Stimulated activated CD4-positive, alpha-beta T cell treated with anti-CD3 and anti-CD28 coated beads, Interleukin-1b, Interleukin-23, amount 100 ng/mL, for 48 hours (primary cell): ENCODE measurements at regions not wholly inside any gene's neighbourhood (a gene's known extent, or its start where the extent isn't known, plus 50 kb on each side); places are given as distances from the start of the nearest gene placed in this dataset.
"Not testable (repeated sequence)": the region's sequence is repeated elsewhere in the genome, so short reads cannot be mapped to it uniquely, and the experiment has no call there.

Source experiments
- DNase-seq: peaks from one replicate; pipeline ENCODE4 v3.0.0-alpha.2; 2020

DNA sequence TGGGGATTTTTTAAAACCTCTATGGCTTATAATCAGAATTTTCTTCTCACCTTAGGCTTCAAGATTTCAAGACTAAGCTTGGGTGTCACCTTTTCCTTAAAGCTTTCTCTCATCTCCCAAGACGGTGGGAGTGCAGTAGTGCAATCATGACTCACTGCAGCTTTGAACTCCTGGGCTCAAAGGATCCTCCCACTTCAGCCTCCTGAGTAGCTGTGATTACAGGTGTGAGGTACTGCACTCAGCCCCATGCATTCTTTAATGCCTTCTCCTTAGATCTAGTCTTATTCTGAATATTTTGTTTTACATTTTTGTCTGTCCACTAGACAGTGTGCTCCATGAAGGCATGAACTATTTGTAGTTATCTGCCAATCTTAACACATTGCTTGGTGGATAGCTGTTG lies 55.7 kb upstream of the FAT3 start:
- DNase-seq, result no peak

- no peak for DNase-seq
Measured at GRCh38 chr11:92167571-92167970, 57.0 kb upstream of the FAT3 start.

GRCh38 chr11:92166335-92166734 lies 58.3 kb upstream of the FAT3 start:
- no peak for DNase-seq

DNA sequence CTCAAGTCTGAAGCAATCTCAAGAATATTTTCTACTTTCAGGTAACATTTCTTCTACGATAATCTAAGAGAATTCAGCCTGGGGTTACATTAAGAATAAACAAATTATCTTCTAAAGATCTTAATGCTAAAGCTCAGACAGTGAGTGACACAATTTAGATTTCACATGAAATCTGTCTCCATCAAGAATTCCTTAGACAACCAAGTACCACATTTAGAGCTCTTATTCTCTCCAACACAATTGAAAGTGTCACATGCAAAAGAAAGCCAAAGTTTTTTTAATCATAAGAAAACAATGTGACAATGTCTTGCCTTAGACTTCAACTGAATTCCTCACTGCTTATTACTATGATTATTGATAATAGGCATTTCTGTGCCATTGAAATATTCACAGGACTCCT lies 60.7 kb upstream of the FAT3 start:
- no peak for DNase-seq

DNA sequence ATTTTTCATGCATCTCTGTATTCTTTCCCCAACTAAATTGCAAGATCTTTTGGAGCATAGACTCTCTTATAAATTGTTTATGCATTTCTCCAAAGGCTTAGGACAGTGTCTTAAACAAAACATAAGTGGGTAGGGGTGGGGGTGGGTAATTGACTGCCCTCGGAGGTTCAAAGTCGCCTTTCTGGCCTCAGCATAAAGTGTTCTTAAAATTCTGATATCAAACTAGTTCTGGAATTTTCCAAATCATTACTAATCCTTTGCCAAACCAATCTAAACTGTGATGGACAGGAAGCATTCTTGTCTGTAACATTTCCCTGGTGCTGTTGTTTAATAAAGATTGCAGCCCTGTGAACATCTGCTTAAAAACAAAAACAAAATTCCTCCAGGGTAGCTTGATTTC lies 61.8 kb upstream of the FAT3 start:
- no peak for DNase-seq

DNA sequence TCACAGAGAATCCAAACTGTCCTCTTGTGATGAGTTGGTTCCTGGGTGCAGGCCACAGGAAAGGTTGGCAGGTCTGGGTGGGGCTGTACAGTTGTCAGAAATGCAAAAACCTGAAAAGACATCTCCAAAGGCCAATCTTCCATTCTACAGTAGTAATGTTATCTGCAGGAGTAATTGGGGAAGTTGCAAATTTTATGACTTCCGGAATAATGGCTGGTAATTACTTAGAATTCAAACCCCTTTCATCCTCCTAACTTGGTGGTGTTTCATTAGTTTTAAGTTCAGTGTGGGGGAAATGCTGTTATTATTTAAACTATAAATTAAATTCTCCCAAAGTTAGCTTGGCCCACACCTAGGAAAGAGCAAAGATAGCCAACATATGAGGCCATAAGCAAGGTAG lies 64.7 kb upstream of the FAT3 start:
- no peak for DNase-seq

GRCh38 chr11:92157390-92157789 lies 67.2 kb upstream of the FAT3 start:
- not testable (repeated sequence) for DNase-seq

- no peak for DNase-seq
Measured at GRCh38 chr11:92154611-92155010, 70.0 kb upstream of the FAT3 start.

DNA sequence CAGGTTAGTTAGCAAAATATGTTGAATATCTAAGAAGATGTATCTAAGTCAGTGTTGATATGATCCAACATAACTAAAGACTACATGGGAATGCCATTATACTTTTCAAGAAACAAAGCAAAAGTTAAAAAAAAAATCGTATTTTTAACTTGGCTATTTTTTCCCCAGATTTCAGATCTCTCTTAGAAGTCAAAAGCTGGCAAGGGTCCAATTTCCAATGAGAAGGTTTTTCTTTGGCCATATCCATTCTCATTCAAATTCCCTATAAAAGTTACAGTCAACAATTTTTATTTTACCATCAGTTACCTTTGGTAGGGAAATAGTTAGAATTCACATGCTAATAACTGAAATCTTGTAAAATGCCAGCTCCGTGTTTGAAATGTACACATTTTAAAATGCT lies 70.5 kb upstream of the FAT3 start:
- no peak for DNase-seq

DNA sequence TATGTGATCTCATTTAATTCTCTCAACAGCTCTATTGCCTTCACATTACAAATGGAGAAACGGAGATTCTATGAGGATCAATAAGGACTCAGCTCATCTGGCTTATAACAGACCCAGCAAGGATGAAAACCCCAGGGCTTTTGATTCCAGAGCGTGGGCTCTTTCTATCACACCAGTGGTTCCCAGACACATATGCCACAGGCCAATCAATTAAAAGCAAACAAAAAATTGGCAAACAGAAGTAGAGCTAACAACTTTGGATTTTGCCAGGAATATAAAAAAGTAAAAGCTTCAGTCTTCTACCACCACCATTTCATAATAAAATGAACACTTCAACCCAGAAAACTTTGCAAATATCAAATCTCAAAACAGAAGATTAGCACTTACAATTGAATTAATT lies 71.1 kb upstream of the FAT3 start:
- no peak for DNase-seq

DNA sequence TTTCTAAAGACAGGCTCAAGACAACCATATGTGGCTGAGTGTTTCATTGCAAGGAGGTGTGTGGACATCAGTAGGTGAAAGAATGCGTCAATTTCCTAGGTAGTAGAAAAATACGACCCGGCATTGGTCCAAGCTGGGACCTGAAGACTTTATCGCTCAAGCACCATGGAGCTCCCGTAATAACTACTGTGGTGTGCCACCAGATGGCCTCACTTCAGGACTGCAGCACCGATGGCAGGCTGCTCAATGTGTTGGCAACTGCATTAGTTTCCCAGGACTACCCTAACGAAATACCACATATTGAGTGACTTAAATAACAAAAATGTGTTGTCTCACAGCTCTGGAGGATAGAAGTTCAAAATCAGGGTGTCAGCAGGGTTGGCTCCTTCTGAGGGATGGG lies 72.4 kb upstream of the FAT3 start:
- no peak for DNase-seq

- no peak for DNase-seq
Measured at GRCh38 chr11:92149996-92150395, 74.6 kb upstream of the FAT3 start.

- no peak for DNase-seq
Measured at GRCh38 chr11:92141725-92142124, 82.9 kb upstream of the FAT3 start.

DNA sequence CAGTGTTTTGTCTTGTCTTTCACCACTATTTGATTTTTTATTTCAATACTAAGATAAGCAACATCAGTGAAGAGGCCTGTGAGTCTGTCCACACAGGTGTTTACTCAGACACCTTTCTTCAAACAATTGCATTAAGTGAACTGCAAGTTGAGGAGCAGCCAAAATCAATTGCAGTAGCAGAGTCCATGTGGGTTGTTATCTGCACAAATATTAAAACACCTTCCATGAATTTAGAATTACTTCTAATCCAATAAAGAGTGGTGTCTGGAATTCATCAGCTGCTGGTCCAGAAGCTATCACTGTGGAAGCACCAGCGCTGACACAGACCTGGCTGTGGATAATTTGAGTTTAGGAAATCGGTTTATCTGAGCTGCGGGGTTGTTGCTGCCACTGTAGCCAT lies 83.5 kb upstream of the FAT3 start:
- no peak for DNase-seq

DNA sequence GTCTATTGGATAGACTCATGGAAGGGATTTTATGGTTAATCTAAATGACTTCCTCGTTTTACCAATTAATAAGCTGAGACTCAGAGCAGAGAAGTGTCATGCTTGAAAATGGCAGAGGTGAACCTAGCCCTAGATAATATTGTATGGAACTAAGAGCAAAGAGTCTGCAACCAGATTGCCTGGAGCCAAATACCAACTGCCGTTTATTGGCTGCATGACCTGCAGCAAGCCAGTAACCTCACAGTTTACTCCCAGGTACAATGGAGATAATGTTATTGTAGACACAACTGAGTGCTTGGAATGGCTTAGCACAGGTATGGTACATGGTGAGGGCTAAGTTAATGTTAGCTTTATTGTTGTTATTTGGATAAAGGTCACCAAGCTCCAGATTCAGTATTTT lies 84.6 kb upstream of the FAT3 start:
- DNase-seq, result no peak

- DNase-seq, result no peak
Measured at GRCh38 chr11:92138296-92138695, 86.3 kb upstream of the FAT3 start.

DNA sequence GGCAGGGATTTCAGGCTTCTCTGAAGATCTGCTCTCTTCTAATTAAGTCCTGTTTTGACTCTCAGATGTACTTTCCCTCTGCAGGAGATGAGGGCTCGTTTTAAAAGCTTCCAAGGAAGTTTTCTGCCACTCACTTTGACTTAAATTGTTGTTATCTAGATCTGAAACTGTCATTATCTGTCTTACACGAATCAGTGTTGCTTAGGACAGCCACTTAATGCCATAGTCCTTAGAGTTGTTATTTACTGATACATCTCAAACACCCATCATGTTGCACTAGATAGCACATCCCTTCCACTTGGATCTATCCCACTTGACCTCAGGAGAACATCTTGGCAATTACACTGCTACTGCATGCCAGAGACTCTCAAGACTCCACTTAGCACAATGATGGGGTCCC lies 86.9 kb upstream of the FAT3 start:
- no peak for DNase-seq

DNA sequence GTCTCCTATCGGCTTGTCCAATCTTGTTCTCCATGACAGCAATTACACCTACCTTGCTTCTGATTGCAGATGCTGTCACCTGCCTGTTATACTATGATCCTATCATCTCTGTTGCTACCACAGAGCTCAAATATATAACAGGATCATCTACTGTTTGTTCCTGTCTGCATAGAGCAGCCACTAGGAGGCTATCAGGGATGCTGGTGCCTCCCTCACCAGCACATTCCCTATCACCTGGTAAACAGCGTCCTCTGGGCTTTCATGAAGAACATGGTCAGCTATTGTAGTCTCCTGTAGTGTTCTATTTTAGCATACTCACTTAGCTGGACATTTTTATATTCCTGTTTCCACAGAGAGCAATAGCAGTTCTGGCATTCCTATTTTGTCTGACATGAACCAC lies 87.8 kb upstream of the FAT3 start:
- no peak for DNase-seq

DNA sequence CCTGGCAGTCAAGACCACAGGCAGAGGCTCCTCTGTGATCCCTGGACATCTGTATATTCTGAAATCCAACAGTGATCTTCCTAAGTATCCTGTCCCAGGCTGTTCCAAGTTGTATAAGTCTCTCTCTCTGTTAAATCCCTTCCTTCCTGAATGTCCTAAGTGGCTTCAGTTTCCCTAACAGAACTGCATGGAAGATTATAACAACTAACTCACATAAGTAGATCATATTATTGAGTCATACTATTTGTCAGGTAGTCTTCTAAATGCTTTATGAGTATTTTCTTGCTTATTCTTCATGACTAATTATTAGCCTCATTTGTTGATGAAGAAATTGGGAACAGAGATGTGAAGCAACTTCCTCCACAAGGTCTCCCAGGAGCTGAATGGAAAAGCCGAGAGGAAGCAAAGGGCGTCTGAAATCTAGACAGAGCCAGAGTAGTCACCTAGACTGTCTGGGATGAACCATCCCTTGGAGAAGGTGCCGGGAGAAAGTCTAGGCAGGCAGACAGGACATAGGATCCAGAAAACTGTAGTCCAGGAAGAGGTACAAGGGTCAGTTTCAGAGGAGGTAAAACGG lies 93.2 kb upstream of the FAT3 start:
- DNase-seq, result no peak

DNA sequence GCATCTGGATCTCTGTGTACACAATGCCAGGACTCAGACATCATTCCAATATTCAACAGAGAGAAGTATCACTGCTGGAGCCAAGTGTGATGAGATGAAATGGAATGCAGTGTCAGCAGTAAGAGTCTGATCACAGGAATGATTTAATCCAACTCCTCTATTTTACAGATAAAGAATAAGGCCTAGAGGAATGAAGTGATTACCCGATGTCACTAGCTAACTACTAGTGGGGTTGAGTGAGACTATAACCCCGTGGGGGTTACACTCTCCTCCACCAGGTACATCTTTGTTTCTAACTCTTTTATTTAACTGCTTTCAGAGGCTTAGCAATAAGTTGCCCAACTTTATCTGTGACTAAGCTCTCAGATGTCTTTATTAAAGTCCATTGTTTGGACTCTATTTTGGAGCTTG lies 94.2 kb upstream of the FAT3 start:
- DNase-seq, result no peak

GRCh38 chr11:92129811-92130210 lies 94.8 kb upstream of the FAT3 start:
- no peak for DNase-seq

GRCh38 chr11:92128026-92128425 lies 96.6 kb upstream of the FAT3 start:
- no peak for DNase-seq

GRCh38 chr11:92125321-92125720 lies 99.3 kb upstream of the FAT3 start:
- no peak for DNase-seq

DNA sequence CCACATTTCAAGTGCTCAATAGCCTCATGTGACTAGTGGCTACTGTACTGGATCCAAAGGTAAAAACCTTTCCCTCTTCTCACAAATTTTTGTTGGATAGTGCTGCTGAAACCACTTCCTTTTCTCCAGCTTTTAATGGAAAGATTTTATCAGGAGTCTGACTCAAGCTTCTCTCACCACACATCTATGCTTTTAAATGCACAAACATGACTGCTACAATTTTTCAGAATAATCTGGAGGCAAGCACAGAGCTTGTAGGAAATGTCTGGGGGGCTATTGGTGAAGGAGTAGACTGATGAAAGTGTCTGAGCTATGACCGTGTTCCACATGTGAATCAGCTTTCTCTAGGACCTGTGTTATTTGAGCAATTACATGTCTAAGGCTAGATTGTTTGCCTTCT lies 101.1 kb upstream of the FAT3 start:
- DNase-seq, result no peak

DNA sequence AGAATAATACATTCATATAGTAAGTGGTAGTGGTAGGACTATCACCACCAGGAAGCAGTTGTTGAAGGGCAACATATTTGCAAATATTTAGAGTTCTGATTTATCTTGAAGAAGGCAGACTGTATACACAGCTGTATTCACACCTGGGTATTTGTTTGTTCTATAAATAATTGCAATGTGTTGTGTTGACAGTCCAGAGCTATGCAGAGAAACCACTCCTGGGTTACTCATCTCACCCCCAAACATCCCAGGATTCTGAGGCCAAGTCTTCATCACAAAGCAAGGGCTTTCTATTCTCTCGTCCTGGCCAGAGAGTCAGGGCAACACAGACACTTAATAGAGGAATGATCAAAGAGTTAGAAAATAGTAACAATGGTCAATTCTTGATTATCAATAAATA lies 102.1 kb upstream of the FAT3 start:
- no peak for DNase-seq

- no peak for DNase-seq
Measured at GRCh38 chr11:92111287-92111686, 113.3 kb upstream of the FAT3 start.
